Activated naive CD4-positive, alpha-beta T cell treated with anti-CD3 and anti-CD28 coated beads, Interleukin-2, amount 10 ng/mL, durations not matched to agents 7 days and 5 days (primary cell): ENCODE measurements at regions not wholly inside any gene's neighbourhood (a gene's known extent, or its start where the extent isn't known, plus 50 kb on each side); places are given as distances from the start of the nearest gene placed in this dataset.
"Not testable (repeated sequence)": the region's sequence is repeated elsewhere in the genome, so short reads cannot be mapped to it uniquely, and the experiment has no call there.

Experiments
- CTCF ChIA-PET: fragments of 350-600 bp; sonication (Branson Sonifier 250); formaldehyde crosslinking; loops from one replicate; lab custom pipeline; 2021; ENCODE audit warnings: antibody characterized with exemption; lab: Charles Lee
- DNase-seq: peaks from one replicate; pipeline ENCODE4 v3.0.0-alpha.2; 2020
- H3K27ac Mint-ChIP-seq: one replicate; pipeline ENCODE4 v1.8.0; 2021; ENCODE audit warnings: mild to moderate bottlenecking, moderate library complexity, mixed read lengths
- H3K27me3 Mint-ChIP-seq: one replicate; pipeline ENCODE4 v1.8.0; 2021; ENCODE audit warnings: mild to moderate bottlenecking, mixed read lengths
- H3K36me3 Mint-ChIP-seq: one replicate; pipeline ENCODE4 v1.8.0; 2021; ENCODE audit warnings: mixed read lengths
- H3K4me1 Mint-ChIP-seq: one replicate; pipeline ENCODE4 v1.8.0; 2021; ENCODE audit warnings: mixed read lengths
- H3K4me3 Mint-ChIP-seq: one replicate; pipeline ENCODE4 v1.8.0; 2021; ENCODE audit warnings: mild to moderate bottlenecking, moderate library complexity, mixed read lengths
- H3K9me3 Mint-ChIP-seq: one replicate; pipeline ENCODE4 v1.8.0; 2021; ENCODE audit warnings: mixed read lengths

DNA sequence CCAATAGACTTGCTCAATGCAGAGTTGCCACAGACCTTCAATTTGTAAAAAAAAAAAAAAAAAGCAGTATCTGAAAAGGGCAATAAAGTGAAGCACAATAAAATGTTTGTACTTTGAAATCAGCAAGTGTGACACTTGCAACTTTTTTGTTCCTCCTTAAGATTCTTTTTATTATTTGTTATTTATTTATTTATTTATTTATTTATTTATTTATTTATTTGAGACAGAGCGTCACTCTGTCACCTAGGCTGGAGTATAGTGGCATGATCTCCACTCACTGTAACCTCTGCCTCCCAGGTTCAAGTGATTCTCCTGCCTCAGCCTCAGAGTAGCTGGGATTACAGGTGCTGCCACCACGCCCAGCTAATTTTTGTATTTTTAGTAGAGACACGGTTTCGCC, 416.5 kb upstream of the RORB start:
- H3K4me3 Mint-ChIP-seq, DNase-seq, H3K36me3 Mint-ChIP-seq, H3K27ac Mint-ChIP-seq, CTCF ChIA-PET, H3K4me1 Mint-ChIP-seq, H3K9me3 Mint-ChIP-seq, H3K27me3 Mint-ChIP-seq: not testable (repeated sequence)

DNA sequence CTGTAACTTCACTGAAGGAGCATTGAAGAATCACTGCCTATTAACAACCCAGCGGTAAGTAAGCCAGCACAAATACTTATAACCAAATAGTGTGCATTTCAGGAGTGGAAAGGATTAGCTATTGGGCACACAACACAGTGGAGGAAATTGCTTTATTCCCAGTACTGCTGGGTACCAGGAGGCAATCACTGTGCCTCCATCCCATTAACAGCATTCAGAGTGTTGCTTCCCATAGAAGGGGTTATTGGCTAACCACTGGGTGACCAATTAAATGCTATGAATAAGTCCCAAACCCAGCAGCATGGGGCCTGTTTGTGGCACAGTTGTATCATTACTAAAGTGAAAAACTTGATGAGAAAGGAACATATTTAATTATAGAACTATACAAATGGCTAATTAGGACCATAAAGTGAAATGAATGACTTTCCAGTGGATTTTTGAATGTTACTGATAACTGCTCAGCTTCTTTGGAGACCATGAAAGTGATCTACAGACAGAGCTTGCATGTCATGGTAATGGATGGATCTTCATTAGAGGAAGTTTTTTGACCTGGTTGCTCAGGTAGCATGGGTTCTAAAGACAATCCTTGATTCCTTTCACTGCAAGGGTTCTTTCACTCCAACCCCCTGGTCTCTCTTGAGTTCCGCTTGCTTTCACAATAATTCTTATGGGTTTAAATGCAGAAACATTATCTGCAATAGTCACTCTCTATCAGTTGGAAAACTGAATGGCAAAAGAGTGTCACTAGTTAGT, 413.3 kb upstream of the RORB start:
- Mint-ChIP-seq H3K27me3 (no peaks in the 10 kb centered on the region), H3K9me3 (peaks cover 3% of the 10 kb centered on the region), H3K4me3 (no peak overlapping the region), H3K36me3 (no peaks in the 10 kb centered on the region), H3K27ac (no peak overlapping the region), H3K4me1 (no peaks in the 10 kb centered on the region)
- no peak for DNase-seq
- CTCF ChIA-PET: no interaction called here

DNA sequence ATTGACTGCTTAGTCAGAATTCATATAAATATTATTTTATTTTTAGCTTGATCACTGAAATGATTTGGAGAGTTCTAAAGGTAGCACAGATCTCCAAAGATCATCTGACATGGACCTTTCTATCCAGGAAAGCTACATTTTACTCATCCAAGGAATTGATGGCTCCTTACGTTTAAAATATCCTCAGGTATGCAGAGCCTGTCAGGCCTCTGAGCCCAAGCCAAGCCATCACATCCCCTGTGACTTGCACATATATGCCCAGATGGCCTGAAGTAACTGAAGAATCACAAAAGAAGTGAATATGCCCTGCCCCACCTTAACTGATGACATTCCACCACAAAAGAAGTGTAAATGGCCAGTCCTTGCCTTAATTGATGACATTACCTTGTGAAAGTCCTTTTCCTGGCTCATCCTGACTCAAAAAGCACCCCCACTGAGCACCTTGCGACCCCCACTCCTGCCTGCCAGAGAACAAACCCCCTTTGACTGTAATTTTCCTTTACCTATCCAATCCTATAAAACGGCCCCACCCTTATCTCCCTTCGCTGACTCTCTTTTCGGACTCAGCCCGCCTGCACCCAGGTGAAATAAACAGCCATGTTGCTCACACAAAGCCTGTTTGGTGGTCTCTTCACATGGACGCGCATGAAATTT, 411.6 kb upstream of the RORB start:
- CTCF ChIA-PET, H3K9me3 Mint-ChIP-seq, H3K36me3 Mint-ChIP-seq, H3K4me3 Mint-ChIP-seq, H3K27ac Mint-ChIP-seq, H3K27me3 Mint-ChIP-seq, DNase-seq, H3K4me1 Mint-ChIP-seq: not testable (repeated sequence)

DNA sequence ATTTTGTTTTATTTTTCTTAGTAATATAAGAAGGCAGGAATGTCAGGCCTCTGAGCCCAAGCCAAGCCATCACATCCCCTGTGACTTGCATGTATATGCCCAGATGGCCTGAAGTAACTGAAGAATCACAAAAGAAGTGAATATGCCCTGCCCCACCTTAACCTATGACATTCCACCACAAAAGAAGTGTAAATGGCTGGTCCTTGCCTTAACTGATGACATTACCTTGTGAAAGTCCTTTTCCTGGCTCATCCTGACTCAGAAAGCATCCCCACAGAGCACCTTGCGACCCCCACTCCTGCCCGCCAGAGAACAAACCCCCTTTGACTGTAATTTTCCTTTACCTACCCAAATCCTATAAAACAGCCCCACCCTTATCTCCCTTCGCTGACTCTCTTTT, 406.2 kb upstream of the RORB start:
- H3K36me3 Mint-ChIP-seq, H3K9me3 Mint-ChIP-seq, H3K27me3 Mint-ChIP-seq, H3K27ac Mint-ChIP-seq, CTCF ChIA-PET, H3K4me3 Mint-ChIP-seq, DNase-seq, H3K4me1 Mint-ChIP-seq: not testable (repeated sequence)

DNA sequence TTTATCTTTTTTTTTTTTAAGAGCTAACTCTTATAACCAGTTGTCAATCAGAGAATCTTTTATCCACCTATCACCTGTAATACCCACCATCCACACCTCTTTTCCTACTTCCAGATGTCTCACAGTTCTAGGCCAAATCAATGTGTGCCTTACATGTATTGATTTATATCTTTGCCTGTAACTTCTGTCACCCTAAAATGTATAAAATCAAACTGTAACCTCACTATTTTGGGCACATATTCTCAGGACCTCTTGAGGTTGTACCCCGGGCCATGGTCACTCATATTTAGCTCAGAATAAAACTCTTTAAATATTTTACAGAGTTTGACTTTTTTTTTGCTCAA, 404.7 kb upstream of the RORB start:
- Mint-ChIP-seq H3K4me3 (no peak overlapping the region), H3K4me1 (no peaks in the 10 kb centered on the region), H3K36me3 (no peaks in the 10 kb centered on the region), H3K27ac (no peak overlapping the region), H3K9me3 (peaks cover 8% of the 10 kb centered on the region), H3K27me3 (no peaks in the 10 kb centered on the region)
- CTCF ChIA-PET: no interaction called here
- DNase-seq: no peak

DNA sequence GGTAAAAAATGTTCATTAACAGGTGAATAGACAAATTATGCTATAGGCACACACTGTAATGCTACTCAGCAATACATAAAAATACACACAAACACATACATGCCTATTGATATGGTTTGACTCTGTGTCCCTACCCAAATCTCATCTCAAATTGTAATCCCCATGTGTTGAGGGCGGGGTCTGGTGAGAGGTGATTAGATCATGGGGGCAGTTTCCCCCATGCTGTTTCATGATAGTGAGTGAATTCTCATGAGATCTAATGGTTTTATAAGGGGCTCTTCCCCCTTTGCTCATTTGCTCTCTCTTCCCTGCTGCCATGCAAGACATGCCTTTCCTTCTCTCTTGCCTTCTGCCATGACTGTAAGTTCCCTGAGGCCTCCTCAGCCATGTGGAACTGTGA, 403.1 kb upstream of the RORB start:
- H3K4me1 Mint-ChIP-seq, H3K27me3 Mint-ChIP-seq, H3K36me3 Mint-ChIP-seq, DNase-seq, H3K9me3 Mint-ChIP-seq, H3K4me3 Mint-ChIP-seq, H3K27ac Mint-ChIP-seq: not testable (repeated sequence)
- CTCF ChIA-PET: interaction anchor here (0.6 kb wide), 1 partner anchor 392 kb away, joined by 4 read pairs; no protein-coding TSS in a partner anchor

DNA sequence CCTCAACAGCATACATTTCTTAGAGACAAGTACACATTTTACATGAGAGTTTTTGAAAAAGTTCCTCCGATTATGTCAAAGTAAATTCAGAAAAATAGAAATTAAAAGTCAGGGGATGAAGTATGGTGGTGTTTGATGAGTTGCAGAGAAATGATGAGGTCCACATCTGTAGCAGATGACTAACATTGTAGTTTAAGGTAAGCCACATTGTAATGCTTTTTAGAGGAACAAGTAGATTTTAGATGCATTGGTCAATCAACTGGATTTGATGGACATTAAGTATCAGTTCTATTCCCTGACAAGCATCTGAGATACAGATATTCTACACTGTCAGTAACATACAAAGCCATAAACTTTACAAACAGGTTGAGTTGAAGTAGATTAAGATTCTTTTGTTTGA, 402.4 kb upstream of the RORB start:
- Mint-ChIP-seq H3K4me3 (no peak overlapping the region), H3K27me3 (no peaks in the 10 kb centered on the region), H3K4me1 (no peaks in the 10 kb centered on the region), H3K9me3 (peaks cover 3% of the 10 kb centered on the region), H3K36me3 (no peaks in the 10 kb centered on the region), H3K27ac (no peak overlapping the region)
- CTCF ChIA-PET: no interaction called here
- no peak for DNase-seq

DNA sequence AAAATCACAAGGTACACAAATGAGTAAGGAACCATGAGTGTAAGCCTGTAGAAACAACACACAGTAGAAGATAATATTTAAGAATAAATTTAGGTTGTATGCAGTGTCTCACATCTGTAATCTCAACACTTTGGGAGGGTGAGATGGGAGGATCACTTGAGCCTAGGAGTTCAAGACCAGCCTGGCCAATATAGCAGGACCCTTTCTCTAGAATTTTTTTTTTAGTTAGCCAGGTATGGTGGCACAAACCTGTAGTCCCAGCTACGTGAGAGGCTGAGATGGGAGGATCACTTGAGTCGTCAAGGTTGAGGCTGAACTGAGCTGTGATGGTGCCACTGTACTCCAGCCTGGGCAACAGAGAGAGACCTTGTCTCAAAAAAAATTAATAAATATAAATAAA, 401.2 kb upstream of the RORB start:
- no peak overlapping the region for H3K4me3 Mint-ChIP-seq
- CTCF ChIA-PET: no interaction called here
- no peaks in the 10 kb centered on the region for H3K4me1 Mint-ChIP-seq
- DNase-seq: no peak
- no peaks in the 10 kb centered on the region for H3K36me3 Mint-ChIP-seq
- H3K9me3 Mint-ChIP-seq: peaks cover under 1% of the 10 kb centered on the region
- no peak overlapping the region for H3K27ac Mint-ChIP-seq
- no peaks in the 10 kb centered on the region for H3K27me3 Mint-ChIP-seq

DNA sequence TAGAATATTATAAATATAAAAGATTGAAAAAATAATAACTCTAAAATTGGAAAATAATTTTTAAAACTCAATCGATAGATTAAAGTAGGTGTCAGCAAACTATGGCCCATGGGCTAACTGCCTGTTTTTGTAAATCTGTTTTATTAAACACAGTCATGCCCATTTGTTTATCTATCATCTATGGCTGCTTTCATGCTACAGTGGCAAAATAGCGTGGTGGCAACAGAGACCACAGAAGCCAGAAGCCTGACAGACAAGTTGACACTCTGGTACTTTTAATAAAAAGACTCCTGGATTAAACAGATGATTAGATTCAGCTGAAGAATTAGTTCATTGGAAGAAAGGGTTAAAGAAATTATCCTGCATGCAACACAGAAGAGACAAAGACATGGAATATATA, 400.7 kb upstream of the RORB start:
- no peak for DNase-seq
- no peaks in the 10 kb centered on the region for H3K9me3 Mint-ChIP-seq
- CTCF ChIA-PET: no interaction called here

DNA sequence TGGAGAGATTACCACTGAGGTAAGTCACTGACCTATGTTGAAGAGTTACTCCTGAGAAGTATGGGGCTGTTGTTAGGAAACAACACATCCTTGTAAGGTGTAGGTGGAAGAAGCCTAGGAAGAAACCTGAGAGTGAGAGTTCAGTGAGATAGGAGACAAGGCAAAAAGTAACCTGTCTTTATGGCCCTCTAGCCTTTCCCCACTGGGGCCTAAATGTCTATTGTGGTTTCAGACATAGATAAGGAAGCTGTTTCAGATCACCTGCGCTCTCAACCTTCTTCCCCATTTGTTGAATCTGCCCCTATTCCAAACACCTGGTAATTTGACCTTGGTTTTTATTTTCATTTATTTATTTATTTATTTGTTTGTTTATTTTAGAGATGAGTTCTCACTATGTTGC, 397.1 kb upstream of the RORB start:
- Mint-ChIP-seq H3K27me3 (no peaks in the 10 kb centered on the region), H3K4me1 (no peaks in the 10 kb centered on the region), H3K27ac (no peak overlapping the region), H3K4me3 (no peak overlapping the region), H3K36me3 (no peaks in the 10 kb centered on the region), H3K9me3 (no peaks in the 10 kb centered on the region)
- DNase-seq: no peak
- CTCF ChIA-PET: no interaction called here

More for the DNA sequence above, 400.7 kb upstream of the RORB start:
- Mint-ChIP-seq H3K27me3 (no peaks in the 10 kb centered on the region), H3K27ac (no peak overlapping the region), H3K4me3 (no peak overlapping the region), H3K36me3 (no peaks in the 10 kb centered on the region), H3K4me1 (no peaks in the 10 kb centered on the region)

DNA sequence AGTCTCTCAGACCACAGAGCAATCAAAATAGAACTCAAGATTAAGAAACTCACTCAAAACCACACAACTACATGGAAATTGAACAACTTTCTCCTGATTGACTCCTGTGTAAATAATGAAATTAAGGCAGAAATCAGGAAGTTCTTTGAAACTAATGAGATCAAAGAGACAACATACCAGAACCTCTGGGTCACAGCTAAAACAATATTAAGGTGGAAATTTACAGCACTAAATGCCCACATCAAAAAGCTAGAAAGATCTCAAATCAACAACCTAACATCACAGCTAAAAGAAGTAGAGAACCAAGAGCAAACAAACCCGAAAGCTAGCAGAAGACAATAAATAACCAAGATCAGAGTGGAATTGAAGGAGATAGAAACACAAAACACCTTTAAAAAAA, 395.0 kb upstream of the RORB start:
- H3K27ac Mint-ChIP-seq, H3K4me1 Mint-ChIP-seq, H3K27me3 Mint-ChIP-seq, DNase-seq, H3K9me3 Mint-ChIP-seq, H3K36me3 Mint-ChIP-seq, H3K4me3 Mint-ChIP-seq, CTCF ChIA-PET: not testable (repeated sequence)

DNA sequence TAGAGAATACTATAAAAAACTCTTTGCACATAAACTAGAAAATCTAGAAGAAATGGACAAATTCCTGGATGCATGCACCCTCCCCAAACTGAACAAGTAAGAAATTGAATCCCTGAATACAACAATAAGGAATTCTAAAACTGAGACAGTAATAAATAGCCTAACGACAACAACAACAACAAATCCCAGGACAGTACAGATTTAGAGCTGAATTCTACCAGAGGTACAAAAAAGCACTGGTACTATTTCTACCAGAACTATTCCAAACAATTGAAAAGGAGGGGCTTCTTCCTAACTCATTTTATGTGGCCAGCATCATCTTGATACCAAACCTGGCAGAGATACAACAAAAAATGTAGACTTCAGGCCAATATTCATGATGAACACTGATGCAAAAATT, 394.4 kb upstream of the RORB start:
- DNase-seq: no peak
- no peaks in the 10 kb centered on the region for H3K4me1 Mint-ChIP-seq
- CTCF ChIA-PET: no interaction called here
- H3K27me3 Mint-ChIP-seq: no peaks in the 10 kb centered on the region
- H3K4me3 Mint-ChIP-seq: no peak overlapping the region
- no peaks in the 10 kb centered on the region for H3K36me3 Mint-ChIP-seq
- H3K9me3 Mint-ChIP-seq: no peaks in the 10 kb centered on the region
- no peak overlapping the region for H3K27ac Mint-ChIP-seq

DNA sequence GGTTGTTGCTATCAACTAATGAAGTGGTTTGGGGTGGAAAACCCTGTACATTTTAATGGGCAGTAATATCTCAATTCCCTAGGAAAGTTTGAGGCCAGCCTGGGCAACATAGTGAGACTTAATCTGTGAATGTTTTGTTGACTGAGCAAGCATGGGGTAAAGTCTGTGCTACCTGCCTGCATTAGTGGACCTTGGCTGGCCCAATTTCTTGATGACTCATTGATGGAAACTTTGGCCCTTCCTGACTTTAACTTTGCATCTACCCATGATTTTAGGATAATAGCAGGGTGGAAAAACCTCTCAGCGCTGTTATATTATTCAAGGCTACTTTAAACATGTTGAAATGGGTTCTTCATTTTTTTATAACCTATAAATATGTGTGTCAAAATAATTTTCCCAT, 389.4 kb upstream of the RORB start:
- H3K27me3 Mint-ChIP-seq: no peaks in the 10 kb centered on the region
- DNase-seq: no peak
- H3K4me3 Mint-ChIP-seq: no peak overlapping the region
- CTCF ChIA-PET: no interaction called here
- H3K36me3 Mint-ChIP-seq: no peaks in the 10 kb centered on the region
- no peaks in the 10 kb centered on the region for H3K9me3 Mint-ChIP-seq
- no peaks in the 10 kb centered on the region for H3K4me1 Mint-ChIP-seq
- H3K27ac Mint-ChIP-seq: no peak overlapping the region

DNA sequence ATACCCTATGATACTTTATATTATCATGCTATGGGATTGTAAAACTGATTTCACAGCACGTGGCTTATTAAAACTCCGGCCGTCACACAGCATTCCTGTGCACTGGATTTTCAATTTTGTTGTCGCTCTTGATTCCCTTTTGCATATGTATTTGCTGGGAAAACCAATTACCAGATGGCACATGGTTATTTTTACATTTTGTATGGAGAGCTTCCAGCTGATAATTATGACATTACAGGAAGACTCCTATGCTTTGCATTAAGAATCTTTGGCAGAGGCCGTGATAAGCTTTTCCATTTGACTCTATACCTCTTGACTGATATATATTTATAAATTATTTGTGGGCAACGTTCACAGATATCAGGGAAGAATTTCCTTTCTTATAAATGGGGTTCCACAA, 381.2 kb upstream of the RORB start:
- no peak overlapping the region for H3K27ac Mint-ChIP-seq
- CTCF ChIA-PET: no interaction called here
- no peaks in the 10 kb centered on the region for H3K4me1 Mint-ChIP-seq
- no peak overlapping the region for H3K4me3 Mint-ChIP-seq
- H3K36me3 Mint-ChIP-seq: no peaks in the 10 kb centered on the region
- H3K27me3 Mint-ChIP-seq: no peaks in the 10 kb centered on the region
- DNase-seq: no peak
- H3K9me3 Mint-ChIP-seq: no peaks in the 10 kb centered on the region

DNA sequence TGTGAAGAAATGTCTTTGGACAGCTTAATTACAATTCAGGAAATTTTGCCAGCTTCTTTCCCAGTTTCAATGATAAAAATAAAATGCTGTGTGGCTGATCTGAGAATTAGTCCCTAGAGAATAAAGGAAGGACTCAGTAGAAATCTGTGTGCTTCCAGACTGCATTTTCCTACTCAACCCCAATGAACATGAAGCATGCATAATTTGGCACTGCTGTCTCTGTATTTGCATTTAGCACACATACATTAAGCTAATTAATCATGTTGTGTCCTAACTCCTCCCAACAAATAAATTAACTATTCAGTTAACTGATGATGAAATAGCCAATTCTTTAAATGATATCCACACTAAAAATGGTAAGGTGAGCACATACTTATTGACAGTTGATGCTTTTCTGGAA, 380.0 kb upstream of the RORB start:
- no peak for DNase-seq
- Mint-ChIP-seq H3K9me3 (no peaks in the 10 kb centered on the region), H3K36me3 (no peaks in the 10 kb centered on the region), H3K27me3 (no peaks in the 10 kb centered on the region), H3K27ac (no peak overlapping the region), H3K4me3 (no peak overlapping the region), H3K4me1 (no peaks in the 10 kb centered on the region)
- CTCF ChIA-PET: no interaction called here
